Endothelial cell (in vitro differentiated cells): ENCODE measurements at regions not wholly inside any gene's neighbourhood (a gene's known extent, or its start where the extent isn't known, plus 50 kb on each side); places are given as distances from the start of the nearest gene placed in this dataset.

Experiments used
- DNase-seq: peaks from one replicate; pipeline ENCODE4 v3.0.0; 2021; ENCODE audit warnings: low spot score
- H3K27ac Mint-ChIP-seq: one replicate; pipeline ENCODE4 v1.8.0; 2021; ENCODE audit warnings: mixed read lengths, inconsistent platforms; ENCODE audit not compliant: unreplicated experiment
- H3K27me3 Mint-ChIP-seq: one replicate; pipeline ENCODE4 v1.8.0; 2021; ENCODE audit warnings: mild to moderate bottlenecking, moderate library complexity, mixed read lengths, inconsistent platforms; ENCODE audit not compliant: unreplicated experiment
- H3K36me3 Mint-ChIP-seq: one replicate; pipeline ENCODE4 v1.8.0; 2021; ENCODE audit warnings: mild to moderate bottlenecking, low read depth, mixed read lengths, inconsistent platforms; ENCODE audit not compliant: unreplicated experiment
- H3K4me1 Mint-ChIP-seq: one replicate; pipeline ENCODE4 v1.8.0; 2021; ENCODE audit warnings: mild to moderate bottlenecking, mixed read lengths, inconsistent platforms; ENCODE audit not compliant: unreplicated experiment
- H3K4me3 Mint-ChIP-seq: one replicate; pipeline ENCODE4 v1.8.0; 2021; ENCODE audit warnings: mild to moderate bottlenecking, mixed read lengths, inconsistent platforms; ENCODE audit not compliant: unreplicated experiment
- H3K9me3 Mint-ChIP-seq: one replicate; pipeline ENCODE4 v1.8.0; 2021; ENCODE audit warnings: mixed read lengths, inconsistent platforms; ENCODE audit not compliant: unreplicated experiment
- CTCF ChIP-seq: fragments of 200-600 bp; sonication (generic); IDR thresholded peaks from one replicate; pipeline ENCODE4 v1.5.0; 2021; ENCODE audit warnings: antibody characterized with exemption; ENCODE audit not compliant: unreplicated experiment

GRCh38 chr6:67736161-67736560 lies 898.9 kb upstream of the ADGRB3 start:
- no peaks in the 10 kb centered on the region for H3K27me3 Mint-ChIP-seq
- H3K4me3 Mint-ChIP-seq: no peak overlapping the region
- no peak overlapping the region for H3K27ac Mint-ChIP-seq
- DNase-seq: no peak
- no peaks in the 10 kb centered on the region for H3K4me1 Mint-ChIP-seq
- TF ChIP-seq CTCF: no peak
- no peaks in the 10 kb centered on the region for H3K36me3 Mint-ChIP-seq
- no peaks in the 10 kb centered on the region for H3K9me3 Mint-ChIP-seq

- H3K27me3 Mint-ChIP-seq: no peaks in the 10 kb centered on the region
- H3K36me3 Mint-ChIP-seq: no peaks in the 10 kb centered on the region
- DNase-seq: no peak
- no peak overlapping the region for H3K4me3 Mint-ChIP-seq
- H3K9me3 Mint-ChIP-seq: no peaks in the 10 kb centered on the region
- H3K4me1 Mint-ChIP-seq: no peaks in the 10 kb centered on the region
- no peak for TF ChIP-seq CTCF
- H3K27ac Mint-ChIP-seq: no peak overlapping the region
These were observed 899.5 kb upstream of the ADGRB3 start for GRCh38 chr6:67735623-67736022.

DNA sequence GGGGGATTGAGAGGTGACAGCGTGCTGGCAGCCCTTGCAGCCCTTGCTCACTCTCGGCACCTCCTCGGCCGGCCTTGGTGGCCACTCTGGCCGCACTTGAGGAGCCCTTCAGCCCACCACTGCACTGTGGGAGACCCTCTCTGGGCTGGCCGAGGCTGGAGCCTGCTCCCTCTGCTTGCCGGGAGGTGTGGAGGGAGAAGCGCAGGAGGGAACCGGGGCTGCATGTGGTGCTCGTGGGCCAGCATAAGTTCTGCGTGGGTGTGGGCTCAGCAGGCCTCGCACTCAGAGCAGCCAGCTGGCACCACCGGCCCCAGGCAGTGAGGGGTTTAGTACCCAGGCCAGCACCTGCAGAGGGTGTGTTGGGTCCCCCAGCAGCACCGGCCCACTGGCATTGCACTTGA lies 912.2 kb upstream of the ADGRB3 start:
- H3K27ac Mint-ChIP-seq: no peak overlapping the region

DNA sequence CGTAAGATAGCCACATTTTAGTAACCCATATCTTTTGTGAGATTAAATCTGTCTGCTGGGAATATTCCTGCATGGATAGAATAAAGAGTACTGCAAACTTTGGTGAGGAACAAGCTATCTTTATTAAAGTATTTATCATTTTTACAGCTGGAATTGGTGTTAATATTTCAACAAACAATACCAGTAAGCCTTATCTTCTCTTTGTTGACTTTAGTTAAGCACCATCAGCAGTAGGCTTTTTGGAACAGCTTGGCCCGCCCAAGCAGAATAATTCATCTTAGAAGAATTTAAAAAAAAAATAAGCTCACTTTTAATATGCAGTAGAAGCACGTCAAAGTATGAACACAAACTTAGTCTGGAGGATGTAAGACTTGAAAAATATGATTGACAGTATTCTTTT lies 917.8 kb upstream of the ADGRB3 start:
- Mint-ChIP-seq H3K27me3 (no peaks in the 10 kb centered on the region), H3K27ac (no peak overlapping the region), H3K36me3 (no peaks in the 10 kb centered on the region), H3K4me1 (no peaks in the 10 kb centered on the region), H3K4me3 (no peak overlapping the region), H3K9me3 (no peaks in the 10 kb centered on the region)
- no peak for DNase-seq
- no peak for TF ChIP-seq CTCF

More for the DNA sequence above, 912.2 kb upstream of the ADGRB3 start:
- TF ChIP-seq CTCF: no peak
- H3K4me3 Mint-ChIP-seq: no peak overlapping the region
- DNase-seq: no peak
- no peaks in the 10 kb centered on the region for H3K27me3 Mint-ChIP-seq
- H3K36me3 Mint-ChIP-seq: no peaks in the 10 kb centered on the region
- H3K9me3 Mint-ChIP-seq: no peaks in the 10 kb centered on the region
- H3K4me1 Mint-ChIP-seq: no peaks in the 10 kb centered on the region

- no peaks in the 10 kb centered on the region for H3K36me3 Mint-ChIP-seq
- H3K27me3 Mint-ChIP-seq: no peaks in the 10 kb centered on the region
- H3K4me1 Mint-ChIP-seq: no peaks in the 10 kb centered on the region
- H3K4me3 Mint-ChIP-seq: no peak overlapping the region
- H3K27ac Mint-ChIP-seq: no peak overlapping the region
- no peak for TF ChIP-seq CTCF
- no peaks in the 10 kb centered on the region for H3K9me3 Mint-ChIP-seq
- no peak for DNase-seq
These were observed 928.7 kb upstream of the ADGRB3 start for GRCh38 chr6:67706388-67706787.
